ENCODE measurements at regions not wholly inside any gene's neighbourhood (a gene's known extent, or its start where the extent isn't known, plus 50 kb on each side); places are given as distances from the start of the nearest gene placed in this dataset.
"Not testable (repeated sequence)": the region's sequence is repeated elsewhere in the genome, so short reads cannot be mapped to it uniquely, and the experiment has no call there.

GRCh38 chr3:162936706-162937105 is 1440.1 kb downstream of the OTOL1 start:
- DNase-seq: no peak

GRCh38 chr3:162938083-162938482 is 1441.5 kb downstream of the OTOL1 start:
- no peak for DNase-seq

- DNase-seq: no peak
Measured at GRCh38 chr3:162945626-162946025, 1449.0 kb downstream of the OTOL1 start.

- no peak for DNase-seq
Measured at GRCh38 chr3:162956711-162957110, 1460.1 kb downstream of the OTOL1 start.

- DNase-seq: no peak
Measured at GRCh38 chr3:162960269-162960668, 1463.7 kb downstream of the OTOL1 start.

- DNase-seq: no peak
Measured at GRCh38 chr3:162970292-162970691, 1473.7 kb downstream of the OTOL1 start.

GRCh38 chr3:162971715-162972114 is 1475.1 kb downstream of the OTOL1 start:
- no peak for DNase-seq

GRCh38 chr3:162973428-162973917 is 1476.9 kb downstream of the OTOL1 start:
- no peak for DNase-seq

GRCh38 chr3:162978136-162978535 is 1481.5 kb downstream of the OTOL1 start:
- DNase-seq: no peak

GRCh38 chr3:162984746-162985145 is 1488.1 kb downstream of the OTOL1 start:
- DNase-seq: no peak

GRCh38 chr3:162987085-162987794 is 1490.6 kb downstream of the OTOL1 start:
- not testable (repeated sequence) for DNase-seq

- no peak for DNase-seq
Measured at GRCh38 chr3:162992741-162993140, 1496.1 kb downstream of the OTOL1 start.

GRCh38 chr3:162994165-162994564 is 1497.6 kb downstream of the OTOL1 start:
- DNase-seq: no peak

- no peak for DNase-seq
Measured at GRCh38 chr3:162996368-162996767, 1499.8 kb downstream of the OTOL1 start.

- no peak for DNase-seq
Measured at GRCh38 chr3:162998205-162998604, 1501.6 kb downstream of the OTOL1 start.

- DNase-seq: no peak
Measured at GRCh38 chr3:163011596-163011995, 1515.0 kb downstream of the OTOL1 start.

- no peak for DNase-seq
Measured at GRCh38 chr3:163016251-163016650, 1519.6 kb downstream of the OTOL1 start.

- no peak for DNase-seq
Measured at GRCh38 chr3:163018067-163018466, 1521.5 kb downstream of the OTOL1 start.

- DNase-seq: no peak
Measured at GRCh38 chr3:163018664-163019063, 1522.1 kb downstream of the OTOL1 start.

GRCh38 chr3:163019260-163019659 is 1522.7 kb downstream of the OTOL1 start:
- no peak for DNase-seq

GRCh38 chr3:163033652-163034051 is 1537.0 kb downstream of the OTOL1 start:
- DNase-seq: no peak

- DNase-seq: no peak
Measured at GRCh38 chr3:163039636-163040035, 1543.0 kb downstream of the OTOL1 start.

GRCh38 chr3:163043074-163043473 is 1546.5 kb downstream of the OTOL1 start:
- DNase-seq: no peak

GRCh38 chr3:163045945-163046344 is 1549.3 kb downstream of the OTOL1 start:
- no peak for DNase-seq

- DNase-seq: no peak
Measured at GRCh38 chr3:163048881-163049280, 1552.3 kb downstream of the OTOL1 start.
